DND-41 (cell line): ENCODE measurements at regions not wholly inside any gene's neighbourhood (a gene's known extent, or its start where the extent isn't known, plus 50 kb on each side); places are given as distances from the start of the nearest gene placed in this dataset.

Experiments
- ATAC-seq: fragments of 200-7000 bp; cut with Tn5 transposase; 3 replicates; pipeline ENCODE4 v1.9.1; 2021; ENCODE audit warnings: low read depth; ENCODE audit not compliant: insufficient read depth
- DNase-seq: peaks from one replicate; pipeline ENCODE4 v3.0.0-alpha.2; 2020
- H2AFZ ChIP-seq: 2 replicates; pipeline ENCODE4 v1.6.0; 2012; ENCODE audit warnings: low read depth, low read length
- H3K27ac ChIP-seq: 2 replicates; pipeline ENCODE4 v1.5.1; 2012; ENCODE audit warnings: low read length, inconsistent platforms
- H3K27me3 ChIP-seq: fragments of 200-600 bp; sonication (generic); 2 replicates; pipeline ENCODE4 v1.6.0; 2012; ENCODE audit warnings: low read length, mild to moderate bottlenecking, inconsistent platforms; ENCODE audit not compliant: insufficient read depth, poor library complexity
- H3K36me3 ChIP-seq: 2 replicates; pipeline ENCODE4 v1.5.1; 2012; ENCODE audit warnings: low read length, inconsistent platforms; ENCODE audit not compliant: insufficient read depth
- H3K4me1 ChIP-seq: 2 replicates; pipeline ENCODE4 v1.5.1; 2012; ENCODE audit warnings: mild to moderate bottlenecking, low read length; ENCODE audit not compliant: insufficient read depth
- H3K4me2 ChIP-seq: 2 replicates; pipeline ENCODE4 v1.6.0; 2012; ENCODE audit warnings: mild to moderate bottlenecking, moderate library complexity, low read length, inconsistent platforms; ENCODE audit not compliant: insufficient read depth
- H3K4me3 ChIP-seq, 2 experiments: fragments of 200-600 bp in 1 of 2; shearing (Covaris generic) in 1 of 2; 2 replicates each; pipeline ENCODE4 v1.5.1; 2012 to 2016; ENCODE audit warnings: inconsistent platforms in 2 of 2, low read length in 2 of 2, mild to moderate bottlenecking in 2 of 2, low read depth in 1 of 2, moderate library complexity in 1 of 2
- H3K79me2 ChIP-seq: 2 replicates; pipeline ENCODE4 v1.6.0; 2012; ENCODE audit warnings: low read length, inconsistent platforms; ENCODE audit not compliant: insufficient read depth
- H3K9ac ChIP-seq: 2 replicates; pipeline ENCODE4 v1.6.0; 2012; ENCODE audit warnings: low read depth, mild to moderate bottlenecking, inconsistent platforms, low read length, moderate library complexity
- H3K9me3 ChIP-seq: 2 replicates; pipeline ENCODE4 v1.5.1; 2012; ENCODE audit warnings: low read length, moderate library complexity, mild to moderate bottlenecking, inconsistent platforms; ENCODE audit not compliant: insufficient read depth, severe bottlenecking
- H4K20me1 ChIP-seq: 2 replicates; pipeline ENCODE4 v1.6.0; 2012; ENCODE audit warnings: low read length; ENCODE audit not compliant: insufficient read depth
- CTCF ChIP-seq: IDR thresholded peaks from 2 replicates; pipeline ENCODE4 v1.5.1; 2012; ENCODE audit warnings: borderline replicate concordance, low read length, moderate library complexity, mild to moderate bottlenecking; ENCODE audit not compliant: poor library complexity, severe bottlenecking; ENCODE audit errors: extremely low read depth
- EZH2 ChIP-seq: IDR thresholded peaks from 3 replicates; pipeline ENCODE4 v1.6.1; 2012; ENCODE audit warnings: borderline replicate concordance, low read depth, mild to moderate bottlenecking, moderate library complexity, low read length, inconsistent platforms; ENCODE audit not compliant: severe bottlenecking

GRCh38 chr15:98546329-98546728 is 102.0 kb upstream of the IGF1R start:
- TF ChIP-seq CTCF = no peak
- no peak for DNase-seq
- no peaks in the 10 kb centered on the region for H4K20me1 ChIP-seq
- no peak for ATAC-seq
- H3K36me3 ChIP-seq = no peaks in the 10 kb centered on the region
- H3K4me1 ChIP-seq = no peaks in the 10 kb centered on the region
- H3K27me3 ChIP-seq = peaks cover 13% of the 10 kb centered on the region
- H3K27ac ChIP-seq = no peak overlapping the region
- no peak overlapping the region for H3K4me2 ChIP-seq
- no peak overlapping the region for H2AFZ ChIP-seq
- H3K79me2 ChIP-seq = no peaks in the 10 kb centered on the region
- H3K4me3 ChIP-seq = no peak overlapping the region
- no peaks in the 10 kb centered on the region for H3K9me3 ChIP-seq
- no peak overlapping the region for H3K9ac ChIP-seq

GRCh38 chr15:98547275-98547674 is 101.1 kb upstream of the IGF1R start:
- no peaks in the 10 kb centered on the region for H3K36me3 ChIP-seq
- no peak overlapping the region for H3K4me3 ChIP-seq
- no peaks in the 10 kb centered on the region for H3K4me1 ChIP-seq
- TF ChIP-seq EZH2 = no peak
- TF ChIP-seq CTCF = no peak
- no peak overlapping the region for H3K27ac ChIP-seq
- no peak for DNase-seq
- H3K9me3 ChIP-seq = no peaks in the 10 kb centered on the region
- H2AFZ ChIP-seq = no peak overlapping the region
- no peak overlapping the region for H3K4me2 ChIP-seq
- H3K27me3 ChIP-seq = peaks cover 13% of the 10 kb centered on the region
- no peak for ATAC-seq
- H3K79me2 ChIP-seq = no peaks in the 10 kb centered on the region
- no peaks in the 10 kb centered on the region for H4K20me1 ChIP-seq
- no peak overlapping the region for H3K9ac ChIP-seq

- Histone ChIP-seq H2AFZ (no peak overlapping the region), H3K36me3 (no peaks in the 10 kb centered on the region), H3K27me3 (peaks cover 13% of the 10 kb centered on the region), H4K20me1 (no peaks in the 10 kb centered on the region), H3K79me2 (no peaks in the 10 kb centered on the region), H3K4me2 (no peak overlapping the region), H3K9me3 (no peaks in the 10 kb centered on the region), H3K27ac (no peak overlapping the region), H3K4me3 (no peak overlapping the region), H3K4me1 (no peaks in the 10 kb centered on the region), H3K9ac (no peak overlapping the region)
- ATAC-seq = no peak
- TF ChIP-seq EZH2 (no peak), CTCF (no peak)
- no peak for DNase-seq
These were observed 100.6 kb upstream of the IGF1R start for GRCh38 chr15:98547741-98548138.

GRCh38 chr15:98548139-98548971 is 100.0 kb upstream of the IGF1R start:
- no peaks in the 10 kb centered on the region for H3K36me3 ChIP-seq
- H3K27ac ChIP-seq = no peak overlapping the region
- no peaks in the 10 kb centered on the region for H4K20me1 ChIP-seq
- H3K9me3 ChIP-seq = no peaks in the 10 kb centered on the region
- ATAC-seq (no peak), DNase-seq (no peak)
- TF ChIP-seq CTCF (no peak), EZH2 (no peak)
- H3K9ac ChIP-seq = no peak overlapping the region
- H3K4me1 ChIP-seq = no peaks in the 10 kb centered on the region
- no peak overlapping the region for H2AFZ ChIP-seq
- H3K27me3 ChIP-seq = peaks cover 9% of the 10 kb centered on the region
- H3K79me2 ChIP-seq = no peaks in the 10 kb centered on the region
- H3K4me2 ChIP-seq = no peak overlapping the region
- H3K4me3 ChIP-seq = no peak overlapping the region
